Brain microvascular endothelial cell (primary cell): ENCODE measurements at regions not wholly inside any gene's neighbourhood (a gene's known extent, or its start where the extent isn't known, plus 50 kb on each side); places are given as distances from the start of the nearest gene placed in this dataset.

ENCODE experiments used
- DNase-seq: peaks from one replicate; pipeline ENCODE4 v3.0.0-alpha.2; 2020
- H3K27ac ChIP-seq: fragments of 250-450 bp; sonication (Bioruptor Pico); 2 replicates; pipeline ENCODE4 v1.5.1; 2020; ENCODE audit warnings: mild to moderate bottlenecking, moderate library complexity
- H3K27me3 ChIP-seq: fragments of 250-450 bp; sonication (Bioruptor Pico); replicated peaks from 2 replicates; pipeline ENCODE4 v1.5.1; 2020; ENCODE audit warnings: mild to moderate bottlenecking
- H3K36me3 ChIP-seq: fragments of 250-450 bp; sonication (Bioruptor Pico); replicated peaks from 2 replicates; pipeline ENCODE4 v1.5.1; 2020; ENCODE audit warnings: mild to moderate bottlenecking
- H3K4me3 ChIP-seq: 2 replicates; pipeline ENCODE4 v1.5.1; 2011; ENCODE audit warnings: low read depth, mild to moderate bottlenecking, control low read depth, low read length, moderate library complexity
- CTCF ChIP-seq: IDR thresholded peaks from 2 replicates; pipeline ENCODE4 v1.5.1; 2011; ENCODE audit warnings: low read depth, mild to moderate bottlenecking, moderate library complexity, low read length, control low read depth, inconsistent platforms; ENCODE audit errors: missing control alignments
- in situ Hi-C: cut with HindIII; loops from 2 replicates; pipeline ENCODE4 v1.10.0; 2017; ENCODE audit warnings: low sequenced_read_pairs, low pct_ligation_motif_present

GRCh38 chr4:4750187-4750586 is 109.3 kb upstream of the MSX1 start:
- Histone ChIP-seq H3K27ac (no peak overlapping the region), H3K36me3 (no peaks in the 10 kb centered on the region), H3K27me3 (peaks cover 2% of the 10 kb centered on the region), H3K4me3 (no peak overlapping the region)
- TF ChIP-seq CTCF = no peak
- DNase-seq = no peak
- in situ Hi-C loops = no loop called here

GRCh38 chr4:4749137-4749536 is 110.3 kb upstream of the MSX1 start:
- in situ Hi-C loops = no loop called here
- Histone ChIP-seq H3K27me3 (no peaks in the 10 kb centered on the region), H3K27ac (no peak overlapping the region)

GRCh38 chr4:4746444-4746843 is 113.0 kb upstream of the MSX1 start:
- no peak for TF ChIP-seq CTCF
- in situ Hi-C loops = no loop called here
- DNase-seq = no peak
- no peaks in the 10 kb centered on the region for H3K27me3 ChIP-seq
- no peak overlapping the region for H3K27ac ChIP-seq
- H3K36me3 ChIP-seq = no peaks in the 10 kb centered on the region
- no peak overlapping the region for H3K4me3 ChIP-seq

More at GRCh38 chr4:4749137-4749536, 110.3 kb upstream of the MSX1 start:
- DNase-seq = no peak
- TF ChIP-seq CTCF = no peak
- Histone ChIP-seq H3K36me3 (no peaks in the 10 kb centered on the region), H3K4me3 (no peak overlapping the region)

- Histone ChIP-seq H3K4me3 (no peak overlapping the region), H3K36me3 (no peaks in the 10 kb centered on the region), H3K27me3 (peaks cover 8% of the 10 kb centered on the region), H3K27ac (no peak overlapping the region)
- DNase-seq = no peak
- no peak for TF ChIP-seq CTCF
- in situ Hi-C loops = no loop called here
Measured at GRCh38 chr4:4740071-4740470, 119.4 kb upstream of the MSX1 start.

GRCh38 chr4:4735870-4736269 is 123.6 kb upstream of the MSX1 start:
- in situ Hi-C loops = no loop called here
- no peak for TF ChIP-seq CTCF
- no peak overlapping the region for H3K27ac ChIP-seq
- no peak overlapping the region for H3K4me3 ChIP-seq
- H3K36me3 ChIP-seq = no peaks in the 10 kb centered on the region
- DNase-seq = no peak
- peaks cover 8% of the 10 kb centered on the region for H3K27me3 ChIP-seq

- H3K36me3 ChIP-seq = no peaks in the 10 kb centered on the region
- no peak overlapping the region for H3K4me3 ChIP-seq
- H3K27ac ChIP-seq = no peak overlapping the region
- in situ Hi-C loops = no loop called here
- TF ChIP-seq CTCF = no peak
- no peak for DNase-seq
- peaks cover 8% of the 10 kb centered on the region for H3K27me3 ChIP-seq
Measured at GRCh38 chr4:4735136-4735750, 124.2 kb upstream of the MSX1 start.
